H1 (cell line): ENCODE measurements at regions not wholly inside any gene's neighbourhood (a gene's known extent, or its start where the extent isn't known, plus 50 kb on each side); places are given as distances from the start of the nearest gene placed in this dataset.

Experiments
- CTCF ChIA-PET: fragments of 300-600 bp; sonication (Branson Sonifier 250); formaldehyde crosslinking; loops from one replicate; lab custom pipeline; 2021; ENCODE audit not compliant: partially characterized antibody; lab: Charles Lee
- POLR2A ChIA-PET: fragments of 300-600 bp; sonication (Branson Sonifier 250); formaldehyde crosslinking; loops from one replicate; lab custom pipeline; 2021; ENCODE audit warnings: inconsistent platforms; ENCODE audit not compliant: partially characterized antibody; lab: Charles Lee
- DNase-seq, 2 experiments: peaks; one replicate each; pipeline versions ENCODE4 v3.0.0 to v3.0.0-alpha.2; 2010 to 2022; ENCODE audit warnings: low spot score in 2 of 2, low read depth in 1 of 2, mixed read lengths in 1 of 2
- FAIRE-seq: peaks from 2 replicates; lab custom pipeline; 2011; peaks lifted over from hg19 to GRCh38; lab: Jason Lieb, UNC
- H2AFZ ChIP-seq: 2 replicates; pipeline ENCODE4 v1.8.1; 2012; ENCODE audit warnings: low read length, inconsistent platforms
- H2AK5ac ChIP-seq: 2 replicates; pipeline ENCODE4 v1.6.1; 2013; ENCODE audit warnings: low read depth, low read length
- H2BK120ac ChIP-seq: replicated peaks from 2 replicates; pipeline ENCODE3; 2013; ENCODE audit warnings: low read depth, low read length, inconsistent platforms
- H2BK12ac ChIP-seq: 2 replicates; pipeline ENCODE4 v1.6.1; 2013; ENCODE audit warnings: low read depth, low read length
- H2BK15ac ChIP-seq: 2 replicates; pipeline ENCODE4 v1.6.1; 2013; ENCODE audit warnings: low read length
- H2BK20ac ChIP-seq: 2 replicates; pipeline ENCODE4 v1.6.1; 2013; ENCODE audit warnings: low read length
- H2BK5ac ChIP-seq: 2 replicates; pipeline ENCODE4 v1.6.1; 2013; ENCODE audit warnings: low read depth, low read length
- H3K14ac ChIP-seq: 2 replicates; pipeline ENCODE4 v1.6.1; 2013; ENCODE audit warnings: inconsistent platforms; ENCODE audit not compliant: insufficient read length
- H3K18ac ChIP-seq: 2 replicates; pipeline ENCODE4 v1.6.1; 2013; ENCODE audit warnings: low read length; ENCODE audit errors: extremely low read depth
- H3K23ac ChIP-seq: 2 replicates; pipeline ENCODE4 v1.6.1; 2013; ENCODE audit warnings: inconsistent platforms; ENCODE audit not compliant: insufficient read length
- H3K23me2 ChIP-seq: 2 replicates; pipeline ENCODE4 v1.6.1; 2013; ENCODE audit warnings: low read depth, low read length
- H3K27ac ChIP-seq: 2 replicates; pipeline ENCODE4 v1.6.1; 2011; ENCODE audit warnings: low read depth, low read length, inconsistent platforms
- H3K27me3 ChIP-seq, 4 experiments: replicated peaks in 1 of 4; 1 replicate in 1 of 4; 2 replicates in 3 of 4; pipeline versions ENCODE4 v1.6.1 to v1.8.1; 2011 to 2013; ENCODE audit warnings: low read length in 3 of 4, mild to moderate bottlenecking in 3 of 4, inconsistent platforms in 2 of 4, mixed read lengths in 2 of 4, moderate library complexity in 1 of 4; ENCODE audit not compliant: control insufficient read depth in 3 of 4, insufficient read depth in 3 of 4; ENCODE audit errors: extremely low read depth in 1 of 4
- H3K36me3 ChIP-seq, 4 experiments: 2 replicates each; pipeline versions ENCODE4 v1.6.1 to v1.8.1; 2011 to 2013; ENCODE audit warnings: mild to moderate bottlenecking in 4 of 4, low read length in 3 of 4, moderate library complexity in 2 of 4, control low read depth in 1 of 4, inconsistent platforms in 1 of 4; ENCODE audit not compliant: insufficient read depth in 4 of 4, control insufficient read depth in 2 of 4
- H3K4ac ChIP-seq: replicated peaks from 2 replicates; pipeline ENCODE3; 2013; ENCODE audit warnings: low read length, low read depth, mixed read lengths, inconsistent platforms; ENCODE audit not compliant: insufficient read length
- H3K4me1 ChIP-seq, 4 experiments: replicated peaks in 1 of 4; 1 replicate in 1 of 4; 2 replicates in 3 of 4; pipeline versions ENCODE4 v1.6.1 to v1.8.1; 2011 to 2013; ENCODE audit warnings: low read length in 3 of 4, inconsistent platforms in 2 of 4, mixed read lengths in 1 of 4; ENCODE audit not compliant: insufficient read depth in 4 of 4, control insufficient read depth in 3 of 4
- H3K4me2 ChIP-seq, 2 experiments: 2 replicates each; pipeline versions ENCODE4 v1.6.1 to v1.8.1; 2011 to 2013; ENCODE audit warnings: low read depth in 2 of 2, low read length in 2 of 2, control low read depth in 1 of 2, inconsistent platforms in 1 of 2, mild to moderate bottlenecking in 1 of 2; ENCODE audit not compliant: insufficient read depth in 1 of 2
- H3K4me3 ChIP-seq, 4 experiments: fragments of 200-600, 300-600 bp in 1 of 4; sonication (generic), shearing (Covaris generic), sonication (Bioruptor Twin) in 1 of 4; 2 replicates each; pipeline versions ENCODE4 v1.5.1 to v1.8.1; 2011 to 2016; ENCODE audit warnings: low read length in 4 of 4, low read depth in 3 of 4, control low read depth in 2 of 4, inconsistent platforms in 2 of 4, mild to moderate bottlenecking in 2 of 4, mixed read lengths in 1 of 4, moderate library complexity in 1 of 4; ENCODE audit not compliant: insufficient read depth in 2 of 4; ENCODE audit errors: extremely low read depth in 1 of 4
- H3K56ac ChIP-seq: replicated peaks from 2 replicates; pipeline ENCODE3; 2013; ENCODE audit warnings: low read depth, mild to moderate bottlenecking, mixed read lengths, low read length, inconsistent platforms; ENCODE audit not compliant: insufficient read length
- H3K79me1 ChIP-seq: 2 replicates; pipeline ENCODE4 v1.6.1; 2013; ENCODE audit warnings: low read depth, low read length, control low read depth
- H3K79me2 ChIP-seq, 2 experiments: 2 replicates each; pipeline versions ENCODE4 v1.6.1 to v1.8.1; 2012 to 2013; ENCODE audit warnings: low read length in 2 of 2, mild to moderate bottlenecking in 2 of 2, inconsistent platforms in 1 of 2; ENCODE audit not compliant: insufficient read depth in 2 of 2, control insufficient read depth in 1 of 2
- H3K9ac ChIP-seq, 4 experiments: replicated peaks in 1 of 4; 1 replicate in 1 of 4; 2 replicates in 3 of 4; pipeline versions ENCODE4 v1.6.1 to v1.8.1; 2011 to 2013; ENCODE audit warnings: low read depth in 3 of 4, low read length in 3 of 4, control low read depth in 2 of 4, mild to moderate bottlenecking in 2 of 4, moderate library complexity in 2 of 4, inconsistent platforms in 1 of 4; ENCODE audit errors: extremely low read depth in 1 of 4
- H3K9me3 ChIP-seq, 2 experiments: 2 replicates each; pipeline versions ENCODE4 v1.6.1 to v1.8.1; 2012 to 2013; ENCODE audit warnings: mild to moderate bottlenecking in 2 of 2, moderate library complexity in 2 of 2, control low read depth in 1 of 2, inconsistent platforms in 1 of 2, low read depth in 1 of 2, low read length in 1 of 2, mixed read lengths in 1 of 2; ENCODE audit not compliant: insufficient read depth in 2 of 2
- H4K20me1 ChIP-seq, 2 experiments: replicated peaks in 1 of 2; 2 replicates each; pipeline versions ENCODE3 to v1.8.1; 2011 to 2013; ENCODE audit warnings: inconsistent platforms in 2 of 2, low read length in 2 of 2, mild to moderate bottlenecking in 1 of 2; ENCODE audit not compliant: insufficient read depth in 2 of 2, control insufficient read depth in 1 of 2
- H4K5ac ChIP-seq: 2 replicates; pipeline ENCODE4 v1.6.1; 2013; ENCODE audit warnings: low read length, low read depth, mixed read lengths, inconsistent platforms; ENCODE audit not compliant: insufficient read length
- H4K8ac ChIP-seq: 2 replicates; pipeline ENCODE4 v1.8.0; 2013; ENCODE audit warnings: mild to moderate bottlenecking, moderate library complexity, low read length, inconsistent platforms; ENCODE audit not compliant: insufficient read depth; ENCODE audit errors: extremely low read depth
- H4K91ac ChIP-seq: replicated peaks from 2 replicates; pipeline ENCODE3; 2013; ENCODE audit warnings: low read length, mixed read lengths, inconsistent platforms; ENCODE audit not compliant: insufficient read length
- SP1 ChIP-seq: IDR thresholded peaks from 2 replicates; pipeline ENCODE4 v1.6.1; 2011; ENCODE audit warnings: low read depth, low read length

DNA sequence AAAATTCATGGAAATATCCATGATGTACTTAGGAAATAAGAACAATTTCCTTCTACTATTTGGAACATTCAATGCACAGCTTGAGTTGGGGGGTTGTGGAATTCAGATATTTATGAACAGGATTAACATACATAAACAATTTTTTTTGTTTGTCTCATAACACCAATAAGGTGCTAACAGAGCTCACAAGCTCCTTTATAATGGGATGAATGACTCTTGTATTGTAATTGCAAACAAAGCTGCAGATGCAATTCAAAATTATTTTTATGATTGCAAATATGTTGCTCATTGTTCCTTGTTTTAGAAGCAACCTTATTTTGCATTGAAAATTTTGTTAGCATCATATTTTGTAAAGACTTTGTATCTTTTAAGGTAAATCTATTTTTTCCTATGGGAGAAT is 265.7 kb downstream of the PCDH17 start:
- TF ChIP-seq SP1 = no peak

More for the DNA sequence above, 265.7 kb downstream of the PCDH17 start:
- no peak overlapping the region for H2BK5ac ChIP-seq
- no peak overlapping the region for H3K4me3 ChIP-seq
- H3K23ac ChIP-seq = no peak overlapping the region
- POLR2A ChIA-PET = no interaction called here
- CTCF ChIA-PET = no interaction called here
- no peak overlapping the region for H2BK120ac ChIP-seq
- no peak overlapping the region for H4K8ac ChIP-seq
- no peak overlapping the region for H2BK20ac ChIP-seq
- H4K20me1 ChIP-seq = no peaks in the 10 kb centered on the region
- no peaks in the 10 kb centered on the region for H3K27me3 ChIP-seq
- no peak overlapping the region for H3K4ac ChIP-seq
- H3K79me2 ChIP-seq = no peaks in the 10 kb centered on the region
- no peak overlapping the region for H2AFZ ChIP-seq
- no peaks in the 10 kb centered on the region; a peak in 1 of 7 replicates for H3K4me1 ChIP-seq
- H3K9ac ChIP-seq = no peak overlapping the region
- no peak overlapping the region for H4K5ac ChIP-seq
- H3K18ac ChIP-seq = no peak overlapping the region
- no peaks in the 10 kb centered on the region; the same call in 1 of the 2 replicates for H3K23me2 ChIP-seq
- no peak overlapping the region for H3K4me2 ChIP-seq
- H4K91ac ChIP-seq = no peak overlapping the region
- H2AK5ac ChIP-seq = no peak overlapping the region
- DNase-seq (no peak), FAIRE-seq (no peak)
- H3K36me3 ChIP-seq = no peaks in the 10 kb centered on the region
- no peak overlapping the region for H2BK15ac ChIP-seq
- no peak overlapping the region for H3K27ac ChIP-seq
- no peak overlapping the region for H2BK12ac ChIP-seq
- H3K14ac ChIP-seq = no peak overlapping the region
- no peak overlapping the region for H3K56ac ChIP-seq
- H3K79me1 ChIP-seq = no peaks in the 10 kb centered on the region
- H3K9me3 ChIP-seq = no peaks in the 10 kb centered on the region
